Liver (tissue), 2 donors: ENCODE measurements at regions not wholly inside any gene's neighbourhood (a gene's known extent, or its start where the extent isn't known, plus 50 kb on each side); places are given as distances from the start of the nearest gene placed in this dataset.

ENCODE experiments used
- CTCF ChIP-seq: fragments of 150-350 bp; IDR thresholded peaks from 2 replicates; pipeline ENCODE4 v1.5.1; 2017; ENCODE audit warnings: improper control_type of control experiment, low read depth, low read length; ENCODE audit not compliant: missing input control
- REST ChIP-seq: IDR thresholded peaks from 2 replicates; pipeline ENCODE4 v1.6.1; 2016; ENCODE audit warnings: antibody characterized with exemption, mild to moderate bottlenecking
- donor health status: healthy.

GRCh38 chr12:46506198-46506597, 133.6 kb upstream of the SLC38A2 start:
- TF ChIP-seq CTCF (no peak), REST (no peak)
